Mammary epithelial cell (primary cell): ENCODE measurements at regions not wholly inside any gene's neighbourhood (a gene's known extent, or its start where the extent isn't known, plus 50 kb on each side); places are given as distances from the start of the nearest gene placed in this dataset.

ENCODE experiments used
- EZH2 ChIP-seq: IDR thresholded peaks from 2 replicates; pipeline ENCODE4 v1.6.1; 2012; ENCODE audit warnings: low read length, inconsistent platforms, borderline replicate concordance
- TF ChIP-seq, protein P1 (sequence below), 2 donors: IDR thresholded peaks in 1 of 2; conservative IDR thresholded peaks in 1 of 2; 2 replicates each; pipeline ENCODE4 v1.5.1; 2011 to 2012; ENCODE audit warnings: inconsistent platforms in 2 of 2, low read length in 2 of 2, mild to moderate bottlenecking in 2 of 2, control low read depth in 1 of 2, low read depth in 1 of 2; ENCODE audit not compliant: insufficient read depth in 1 of 2; ENCODE audit errors: extremely low read depth in 1 of 2

- TF ChIP-seq, protein P1, sequence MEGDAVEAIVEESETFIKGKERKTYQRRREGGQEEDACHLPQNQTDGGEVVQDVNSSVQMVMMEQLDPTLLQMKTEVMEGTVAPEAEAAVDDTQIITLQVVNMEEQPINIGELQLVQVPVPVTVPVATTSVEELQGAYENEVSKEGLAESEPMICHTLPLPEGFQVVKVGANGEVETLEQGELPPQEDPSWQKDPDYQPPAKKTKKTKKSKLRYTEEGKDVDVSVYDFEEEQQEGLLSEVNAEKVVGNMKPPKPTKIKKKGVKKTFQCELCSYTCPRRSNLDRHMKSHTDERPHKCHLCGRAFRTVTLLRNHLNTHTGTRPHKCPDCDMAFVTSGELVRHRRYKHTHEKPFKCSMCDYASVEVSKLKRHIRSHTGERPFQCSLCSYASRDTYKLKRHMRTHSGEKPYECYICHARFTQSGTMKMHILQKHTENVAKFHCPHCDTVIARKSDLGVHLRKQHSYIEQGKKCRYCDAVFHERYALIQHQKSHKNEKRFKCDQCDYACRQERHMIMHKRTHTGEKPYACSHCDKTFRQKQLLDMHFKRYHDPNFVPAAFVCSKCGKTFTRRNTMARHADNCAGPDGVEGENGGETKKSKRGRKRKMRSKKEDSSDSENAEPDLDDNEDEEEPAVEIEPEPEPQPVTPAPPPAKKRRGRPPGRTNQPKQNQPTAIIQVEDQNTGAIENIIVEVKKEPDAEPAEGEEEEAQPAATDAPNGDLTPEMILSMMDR (conservative IDR thresholded peaks at IDR 0.05 in 1 of 2, IDR thresholded peaks at IDR 0.05 in 1 of 2; ENCODE audit: extremely low read depth in 1 of 2, insufficient read depth in 1 of 2, low read depth in 1 of 2, low read length in 2 of 2), result no peak
- TF ChIP-seq EZH2, result no peak
These were observed 2351.4 kb downstream of the PCDH7 start for GRCh38 chr4:33071535-33071934.
